HL-60 (cell line): ENCODE measurements at regions not wholly inside any gene's neighbourhood (a gene's known extent, or its start where the extent isn't known, plus 50 kb on each side); places are given as distances from the start of the nearest gene placed in this dataset.

Experiments
- GABPA ChIP-seq: IDR thresholded peaks from 2 replicates; pipeline ENCODE4 v1.6.1; 2012; ENCODE audit warnings: low read depth
- POLR2AphosphoS5 ChIP-seq: IDR thresholded peaks from 2 replicates; pipeline ENCODE4 v1.6.1; 2012; ENCODE audit warnings: low read depth
- TF ChIP-seq, protein P1 (sequence below): IDR thresholded peaks from one replicate; pipeline ENCODE4 v1.5.1; 2011; ENCODE audit warnings: low read length, control low read depth, inconsistent platforms; ENCODE audit not compliant: insufficient read depth
- TF ChIP-seq, protein P2 (sequence below): IDR thresholded peaks from 2 replicates; pipeline ENCODE4 v1.6.1; 2012; ENCODE audit warnings: low read depth; ENCODE audit not compliant: insufficient replicate concordance

DNA sequence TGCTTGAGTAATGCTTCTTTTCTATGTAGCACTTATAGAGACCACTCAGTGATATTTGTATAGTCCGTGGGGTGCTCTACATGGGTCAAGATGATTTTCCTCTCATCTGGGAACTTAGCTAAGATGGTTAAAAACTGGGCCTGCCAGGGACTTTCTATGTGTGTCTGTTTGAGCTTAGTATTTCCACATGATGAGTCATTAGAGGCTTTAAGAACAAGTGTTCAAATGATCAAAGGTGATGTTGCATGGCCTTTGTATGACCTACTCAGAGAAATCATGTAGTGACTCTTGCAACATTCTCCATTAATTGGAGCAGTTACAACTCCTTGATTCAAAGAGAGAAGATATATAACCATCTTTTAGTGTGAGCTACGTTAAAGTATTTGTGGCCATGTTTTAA, 1480.5 kb upstream of the IGFBP7 start:
- TF ChIP-seq POLR2AphosphoS5, result no peak
- TF ChIP-seq, protein P1, sequence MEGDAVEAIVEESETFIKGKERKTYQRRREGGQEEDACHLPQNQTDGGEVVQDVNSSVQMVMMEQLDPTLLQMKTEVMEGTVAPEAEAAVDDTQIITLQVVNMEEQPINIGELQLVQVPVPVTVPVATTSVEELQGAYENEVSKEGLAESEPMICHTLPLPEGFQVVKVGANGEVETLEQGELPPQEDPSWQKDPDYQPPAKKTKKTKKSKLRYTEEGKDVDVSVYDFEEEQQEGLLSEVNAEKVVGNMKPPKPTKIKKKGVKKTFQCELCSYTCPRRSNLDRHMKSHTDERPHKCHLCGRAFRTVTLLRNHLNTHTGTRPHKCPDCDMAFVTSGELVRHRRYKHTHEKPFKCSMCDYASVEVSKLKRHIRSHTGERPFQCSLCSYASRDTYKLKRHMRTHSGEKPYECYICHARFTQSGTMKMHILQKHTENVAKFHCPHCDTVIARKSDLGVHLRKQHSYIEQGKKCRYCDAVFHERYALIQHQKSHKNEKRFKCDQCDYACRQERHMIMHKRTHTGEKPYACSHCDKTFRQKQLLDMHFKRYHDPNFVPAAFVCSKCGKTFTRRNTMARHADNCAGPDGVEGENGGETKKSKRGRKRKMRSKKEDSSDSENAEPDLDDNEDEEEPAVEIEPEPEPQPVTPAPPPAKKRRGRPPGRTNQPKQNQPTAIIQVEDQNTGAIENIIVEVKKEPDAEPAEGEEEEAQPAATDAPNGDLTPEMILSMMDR, result no peak
- TF ChIP-seq, protein P2, sequence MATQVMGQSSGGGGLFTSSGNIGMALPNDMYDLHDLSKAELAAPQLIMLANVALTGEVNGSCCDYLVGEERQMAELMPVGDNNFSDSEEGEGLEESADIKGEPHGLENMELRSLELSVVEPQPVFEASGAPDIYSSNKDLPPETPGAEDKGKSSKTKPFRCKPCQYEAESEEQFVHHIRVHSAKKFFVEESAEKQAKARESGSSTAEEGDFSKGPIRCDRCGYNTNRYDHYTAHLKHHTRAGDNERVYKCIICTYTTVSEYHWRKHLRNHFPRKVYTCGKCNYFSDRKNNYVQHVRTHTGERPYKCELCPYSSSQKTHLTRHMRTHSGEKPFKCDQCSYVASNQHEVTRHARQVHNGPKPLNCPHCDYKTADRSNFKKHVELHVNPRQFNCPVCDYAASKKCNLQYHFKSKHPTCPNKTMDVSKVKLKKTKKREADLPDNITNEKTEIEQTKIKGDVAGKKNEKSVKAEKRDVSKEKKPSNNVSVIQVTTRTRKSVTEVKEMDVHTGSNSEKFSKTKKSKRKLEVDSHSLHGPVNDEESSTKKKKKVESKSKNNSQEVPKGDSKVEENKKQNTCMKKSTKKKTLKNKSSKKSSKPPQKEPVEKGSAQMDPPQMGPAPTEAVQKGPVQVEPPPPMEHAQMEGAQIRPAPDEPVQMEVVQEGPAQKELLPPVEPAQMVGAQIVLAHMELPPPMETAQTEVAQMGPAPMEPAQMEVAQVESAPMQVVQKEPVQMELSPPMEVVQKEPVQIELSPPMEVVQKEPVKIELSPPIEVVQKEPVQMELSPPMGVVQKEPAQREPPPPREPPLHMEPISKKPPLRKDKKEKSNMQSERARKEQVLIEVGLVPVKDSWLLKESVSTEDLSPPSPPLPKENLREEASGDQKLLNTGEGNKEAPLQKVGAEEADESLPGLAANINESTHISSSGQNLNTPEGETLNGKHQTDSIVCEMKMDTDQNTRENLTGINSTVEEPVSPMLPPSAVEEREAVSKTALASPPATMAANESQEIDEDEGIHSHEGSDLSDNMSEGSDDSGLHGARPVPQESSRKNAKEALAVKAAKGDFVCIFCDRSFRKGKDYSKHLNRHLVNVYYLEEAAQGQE, result no peak
- TF ChIP-seq GABPA, result no peak
